Uterus (tissue), 2 donors: ENCODE measurements at regions not wholly inside any gene's neighbourhood (a gene's known extent, or its start where the extent isn't known, plus 50 kb on each side); places are given as distances from the start of the nearest gene placed in this dataset.

ENCODE experiments used
- CTCF ChIP-seq, 4 experiments: fragments of 200-600 bp in 2 of 4; fragments of 450-650 bp in 2 of 4; sonication (generic) in 2 of 4; IDR thresholded peaks; one replicate each; pipeline ENCODE4 v1.5.1; 2016 to 2019; ENCODE audit warnings: antibody characterized with exemption in 4 of 4, mild to moderate bottlenecking in 2 of 4, moderate library complexity in 1 of 4
- POLR2A ChIP-seq, 2 donors: fragments of 450-650 bp; IDR thresholded peaks; one replicate each; pipeline ENCODE4 v1.6.1; 2016; ENCODE audit warnings: antibody characterized with exemption in 2 of 2, mild to moderate bottlenecking in 1 of 2, moderate library complexity in 1 of 2

- TF ChIP-seq POLR2A (IDR thresholded peaks at IDR 0.05) = no peak
- no peak for TF ChIP-seq CTCF (IDR thresholded peaks at IDR 0.05)
These were observed 935.7 kb upstream of the PRMT6 start for GRCh38 chr1:106120789-106121188.
